Upper lobe of left lung (tissue), 4 donors: ENCODE measurements at regions not wholly inside any gene's neighbourhood (a gene's known extent, or its start where the extent isn't known, plus 50 kb on each side); places are given as distances from the start of the nearest gene placed in this dataset.

ENCODE experiments used
- POLR2A ChIP-seq, 4 donors: fragments of 450-650 bp; IDR thresholded peaks; one replicate each; pipeline ENCODE4 v1.5.1; 2016 to 2017; ENCODE audit warnings: antibody characterized with exemption in 4 of 4, mild to moderate bottlenecking in 2 of 4
- POLR2AphosphoS5 ChIP-seq, 2 donors: sonication (generic); formaldehyde crosslinking; IDR thresholded peaks; one replicate each; pipeline ENCODE4 v1.5.1; 2017; ENCODE audit warnings: antibody characterized with exemption in 2 of 2

DNA sequence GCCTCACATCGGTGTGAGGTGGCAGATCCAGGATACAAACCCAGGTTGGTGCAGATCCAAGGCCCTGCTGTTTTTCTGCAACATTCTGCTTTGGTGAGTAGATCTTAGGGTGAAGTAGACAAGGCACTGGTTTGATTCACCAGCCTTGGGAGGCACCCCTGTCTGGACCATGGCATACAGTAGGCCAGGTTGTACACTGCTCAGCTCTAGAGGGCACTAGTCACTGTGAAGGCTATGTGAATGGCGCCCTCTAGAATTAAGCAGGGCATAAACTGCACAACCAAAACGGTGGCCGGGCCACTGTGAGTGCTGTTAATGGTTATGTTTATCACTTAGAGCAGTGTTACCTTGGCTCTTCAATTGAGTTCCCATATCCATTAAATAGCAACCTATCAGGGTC lies 280.6 kb upstream of the PWP1 start:
- TF ChIP-seq POLR2AphosphoS5 (IDR thresholded peaks at IDR 0.05) (no peak), POLR2A (IDR thresholded peaks at IDR 0.05) (no peak)
